ENCODE measurements at regions not wholly inside any gene's neighbourhood (a gene's known extent, or its start where the extent isn't known, plus 50 kb on each side); places are given as distances from the start of the nearest gene placed in this dataset.

GRCh38 chr14:27253966-27254365 is 656.1 kb upstream of the NOVA1 start:
- WGBS, 2 experiments (ENCODE audit: extremely low coverage in 2 of 2, insufficient read length in 1 of 2) = no CpG with 5 or more reads among the region's 4 CpGs
- intact Hi-C loops (cut with micrococcal nuclease) (no loop called here), in situ Hi-C loops (cut with MboI; ENCODE audit: low sequenced_read_pairs) (no loop called here), dilution Hi-C loops (cut with HindIII; ENCODE audit: low sequenced_read_pairs, unreplicated experiment) (no loop called here)
- Histone ChIP-seq H3K36me3 (ENCODE audit: control insufficient read depth, insufficient read depth, low read length) (no peaks in the 10 kb centered on the region), H3K14ac (replicated peaks; ENCODE audit: low read depth, low read length) (no peak overlapping the region), H3K4ac (ENCODE audit: low read depth, low read length) (no peak overlapping the region), H3K18ac (ENCODE audit: low read depth, low read length) (no peak overlapping the region), H2BK15ac (ENCODE audit: low read depth, low read length) (no peak overlapping the region), H2AK5ac (ENCODE audit: low read depth, low read length) (no peak overlapping the region), H3K56ac (ENCODE audit: extremely low read depth, insufficient read depth, low read length) (no peak overlapping the region), H4K8ac (ENCODE audit: low read depth in 2 of 2, low read length in 2 of 2) (no peak overlapping the region), H3K9ac (ENCODE audit: low read depth, low read length) (no peak overlapping the region), H3K23ac (ENCODE audit: low read depth, low read length) (no peak overlapping the region), H2BK20ac (ENCODE audit: low read depth, low read length) (no peak overlapping the region), H3K4me1 (ENCODE audit: control insufficient read depth, insufficient read depth, low read length) (no peaks in the 10 kb centered on the region), H3K79me1 (ENCODE audit: low read depth in 1 of 2, low read length in 2 of 2) (no peaks in the 10 kb centered on the region), H3K9me3 (ENCODE audit: control insufficient read depth, insufficient read depth, low read length) (peaks cover 1% of the 10 kb centered on the region; the same call in 1 of the 2 replicates), H2BK5ac (ENCODE audit: low read depth, low read length, poor library complexity, severe bottlenecking) (no peak overlapping the region), H3K4me3 (ENCODE audit: insufficient read depth, low read depth, low read length) (no peak overlapping the region), H3K27ac (ENCODE audit: insufficient read depth, low read length) (no peak overlapping the region), H2AFZ (replicated peaks; ENCODE audit: low read length, poor library complexity) (no peak overlapping the region), H4K91ac (ENCODE audit: insufficient read depth, low read depth, low read length) (no peak overlapping the region), H3K4me2 (ENCODE audit: low read depth, low read length) (no peak overlapping the region), H4K20me1 (ENCODE audit: insufficient read depth, low read length) (no peaks in the 10 kb centered on the region), H2BK120ac (ENCODE audit: low read depth, low read length) (no peak overlapping the region), H2AK9ac (replicated peaks; ENCODE audit: low read depth, low read length, poor library complexity) (no peak overlapping the region), H4K5ac (ENCODE audit: low read depth, low read length) (no peak overlapping the region), H3K27me3 (ENCODE audit: control insufficient read depth, insufficient read depth, low read length) (no peaks in the 10 kb centered on the region), H3K9me1 (ENCODE audit: insufficient read depth, low read length) (no peaks in the 10 kb centered on the region)
- BruUV-seq (replicated peaks) = no TSS peak
- CTCF ChIA-PET = no interaction called here
- POLR2A ChIA-PET (ENCODE audit: unreplicated experiment) = no interaction called here
- TF ChIP-seq CHD1 (IDR thresholded peaks at IDR 0.05; ENCODE audit: low read depth, low read length) (no peak), BHLHE40 (IDR thresholded peaks at IDR 0.05; ENCODE audit: low read depth, low read length) (no peak), SMC3 (IDR thresholded peaks at IDR 0.05; ENCODE audit: low read depth, low read length) (no peak), POLR2A (IDR thresholded peaks at IDR 0.05; ENCODE audit: low read depth, low read length) (no peak), CEBPB (IDR thresholded peaks at IDR 0.05; ENCODE audit: low read depth, low read length) (no peak), FOS (IDR thresholded peaks at IDR 0.05; ENCODE audit: low read depth, low read length) (no peak), RFX5 (IDR thresholded peaks at IDR 0.05; ENCODE audit: low read depth, low read length) (no peak), MAZ (IDR thresholded peaks at IDR 0.05; ENCODE audit: borderline replicate concordance, low read depth, low read length) (no peak), MAFK (IDR thresholded peaks at IDR 0.05; ENCODE audit: low read depth, low read length) (no peak), CTCF (conservative IDR thresholded peaks at IDR 0.05; ENCODE audit: low read depth, low read length) (no peak), ELK1 (IDR thresholded peaks at IDR 0.05; ENCODE audit: borderline replicate concordance, low read depth, low read length) (no peak)
- TF ChIP-seq, protein P1, sequence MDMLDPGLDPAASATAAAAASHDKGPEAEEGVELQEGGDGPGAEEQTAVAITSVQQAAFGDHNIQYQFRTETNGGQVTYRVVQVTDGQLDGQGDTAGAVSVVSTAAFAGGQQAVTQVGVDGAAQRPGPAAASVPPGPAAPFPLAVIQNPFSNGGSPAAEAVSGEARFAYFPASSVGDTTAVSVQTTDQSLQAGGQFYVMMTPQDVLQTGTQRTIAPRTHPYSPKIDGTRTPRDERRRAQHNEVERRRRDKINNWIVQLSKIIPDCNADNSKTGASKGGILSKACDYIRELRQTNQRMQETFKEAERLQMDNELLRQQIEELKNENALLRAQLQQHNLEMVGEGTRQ (IDR thresholded peaks at IDR 0.05; ENCODE audit: low read depth, low read length) = no peak
- ATAC-seq (ENCODE audit: low read depth) (no peak), DNase-seq (no peak)

Measured in IMR-90 (cell line).